Activated naive CD4-positive, alpha-beta T cell treated with anti-CD3 and anti-CD28 coated beads, Interleukin-2, amount 50 U/mL, for 72 hours (primary cell): ENCODE measurements at regions not wholly inside any gene's neighbourhood (a gene's known extent, or its start where the extent isn't known, plus 50 kb on each side); places are given as distances from the start of the nearest gene placed in this dataset.

ENCODE experiments used
- ATAC-seq, 2 donors: fragments of 150-1000 bp; cut with Tn5 transposase; 2 replicates each; pipeline ENCODE4 v1.10.0; 2021; ENCODE audit warnings: mild to moderate bottlenecking in 2 of 2, moderate library complexity in 2 of 2
- DNase-seq, 2 donors: peaks; one replicate each; pipeline ENCODE4 v3.0.0; 2021 to 2022; ENCODE audit warnings: low spot score in 2 of 2
- H3K27ac Mint-ChIP-seq, 2 donors: one replicate each; pipeline ENCODE4 v1.8.0; 2022; ENCODE audit warnings: mild to moderate bottlenecking in 2 of 2, mixed read lengths in 2 of 2
- H3K36me3 Mint-ChIP-seq, 2 donors: one replicate each; pipeline ENCODE4 v1.8.0; 2022; ENCODE audit warnings: mixed read lengths in 2 of 2
- H3K9me3 Mint-ChIP-seq, 2 donors: one replicate each; pipeline ENCODE4 v1.8.0; 2022; ENCODE audit warnings: mixed read lengths in 2 of 2

GRCh38 chr16:35295856-35296255 is 1836.4 kb downstream of the TP53TG3F start:
- ATAC-seq = no peak
- H3K27ac Mint-ChIP-seq = no peak overlapping the region
- peaks cover 0 to under 1% of the 10 kb centered on the region in 2 donors for H3K36me3 Mint-ChIP-seq
- peaks cover 5 to 24% of the 10 kb centered on the region in 2 donors for H3K9me3 Mint-ChIP-seq
- DNase-seq = no peak

DNA sequence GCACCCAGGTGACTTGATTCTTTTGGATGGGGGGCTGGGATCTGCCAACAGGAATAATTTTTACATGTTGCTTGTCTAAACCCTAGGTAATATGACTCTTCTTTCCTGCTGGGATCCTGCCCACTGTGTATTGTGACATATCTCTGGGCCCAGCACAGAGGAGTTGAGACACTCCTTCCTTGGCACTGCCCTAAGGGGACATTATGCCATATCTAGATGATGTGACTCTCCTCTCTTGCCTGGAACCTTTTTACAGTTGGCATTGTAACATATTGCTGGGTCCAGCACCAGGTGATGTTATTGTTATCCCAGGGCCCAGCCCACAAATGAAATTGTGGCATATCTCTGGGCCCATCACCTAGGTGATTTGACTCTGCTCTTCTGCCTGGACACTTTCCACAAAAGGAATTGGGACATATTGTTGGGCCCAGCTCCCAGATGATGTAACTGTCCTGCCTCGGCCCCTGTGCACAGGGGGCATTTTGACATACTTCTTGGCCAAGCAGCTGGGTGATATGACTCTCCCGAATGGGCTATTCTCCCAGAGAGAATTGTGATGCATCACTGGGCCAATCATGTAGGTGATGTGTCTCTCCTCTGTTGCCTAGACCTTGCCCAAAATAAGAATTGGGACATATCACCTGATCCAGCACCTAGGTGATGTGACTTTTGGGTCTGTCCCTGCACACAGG is 1837.7 kb downstream of the TP53TG3F start:
- ATAC-seq = no peak
- peaks cover 2 to 24% of the 10 kb centered on the region in 2 donors for H3K9me3 Mint-ChIP-seq
- no peak overlapping the region for H3K27ac Mint-ChIP-seq
- DNase-seq = no peak
- no peaks in the 10 kb centered on the region for H3K36me3 Mint-ChIP-seq

- no peak for DNase-seq
- Mint-ChIP-seq H3K9me3 (peaks cover 2 to 24% of the 10 kb centered on the region in 2 donors), H3K36me3 (no peaks in the 10 kb centered on the region), H3K27ac (no peak overlapping the region)
- ATAC-seq = no peak
Measured at GRCh38 chr16:35298460-35299243, 1839.2 kb downstream of the TP53TG3F start.

GRCh38 chr16:35302859-35303258 is 1843.4 kb downstream of the TP53TG3F start:
- peaks cover 6 to 11% of the 10 kb centered on the region in 2 donors for H3K36me3 Mint-ChIP-seq
- H3K9me3 Mint-ChIP-seq = peaks cover 18 to 35% of the 10 kb centered on the region in 2 donors
- H3K27ac Mint-ChIP-seq = no peak overlapping the region
- ATAC-seq = no peak
- DNase-seq = no peak

GRCh38 chr16:35305476-35305875 is 1846.1 kb downstream of the TP53TG3F start:
- Mint-ChIP-seq H3K36me3 (peaks cover 6 to 17% of the 10 kb centered on the region in 2 donors), H3K27ac (no peak overlapping the region), H3K9me3 (peaks cover 22 to 29% of the 10 kb centered on the region in 2 donors)
- ATAC-seq (no peak), DNase-seq (no peak)

GRCh38 chr16:35306915-35307314 is 1847.5 kb downstream of the TP53TG3F start:
- no peak for DNase-seq
- no peak for ATAC-seq
- peaks cover 22 to 25% of the 10 kb centered on the region in 2 donors for H3K9me3 Mint-ChIP-seq
- no peak overlapping the region for H3K27ac Mint-ChIP-seq
- H3K36me3 Mint-ChIP-seq = peaks cover 6 to 17% of the 10 kb centered on the region in 2 donors

- Mint-ChIP-seq H3K27ac (no peak overlapping the region), H3K9me3 (peaks cover 26 to 38% of the 10 kb centered on the region in 2 donors), H3K36me3 (peaks cover 6 to 18% of the 10 kb centered on the region in 2 donors)
- no peak for ATAC-seq
- no peak for DNase-seq
Measured at GRCh38 chr16:35308674-35309073, 1849.3 kb downstream of the TP53TG3F start.

DNA sequence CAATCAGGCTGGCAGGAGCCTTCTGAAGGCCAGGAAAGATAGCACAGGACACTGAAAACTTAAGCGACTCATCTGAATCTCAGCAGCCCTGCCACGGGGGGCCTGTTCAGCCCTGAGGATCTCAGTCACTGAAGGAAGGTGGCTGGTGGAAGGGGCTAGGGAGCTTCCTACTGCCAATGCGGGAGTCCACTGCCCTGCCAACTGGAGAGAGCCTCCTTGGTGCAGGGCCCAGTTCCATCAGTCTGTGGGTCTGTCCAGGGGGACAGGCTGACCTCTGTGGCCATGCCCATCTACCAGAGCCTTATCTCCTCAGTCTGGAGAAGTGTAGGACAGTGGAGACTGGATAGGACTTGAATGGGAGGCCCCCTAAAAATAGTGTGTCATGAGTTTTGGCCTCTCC is 1851.6 kb downstream of the TP53TG3F start:
- no peak overlapping the region for H3K27ac Mint-ChIP-seq
- ATAC-seq (no peak), DNase-seq (no peak)
- peaks cover 34 to 39% of the 10 kb centered on the region in 2 donors for H3K9me3 Mint-ChIP-seq
- H3K36me3 Mint-ChIP-seq = peaks cover 1 to 24% of the 10 kb centered on the region in 2 donors

GRCh38 chr16:35311475-35311874 is 1852.1 kb downstream of the TP53TG3F start:
- H3K9me3 Mint-ChIP-seq = peaks cover 34 to 36% of the 10 kb centered on the region in 2 donors
- ATAC-seq = no peak
- peaks cover 0 to 20% of the 10 kb centered on the region in 2 donors for H3K36me3 Mint-ChIP-seq
- DNase-seq = no peak
- H3K27ac Mint-ChIP-seq = no peak overlapping the region

DNA sequence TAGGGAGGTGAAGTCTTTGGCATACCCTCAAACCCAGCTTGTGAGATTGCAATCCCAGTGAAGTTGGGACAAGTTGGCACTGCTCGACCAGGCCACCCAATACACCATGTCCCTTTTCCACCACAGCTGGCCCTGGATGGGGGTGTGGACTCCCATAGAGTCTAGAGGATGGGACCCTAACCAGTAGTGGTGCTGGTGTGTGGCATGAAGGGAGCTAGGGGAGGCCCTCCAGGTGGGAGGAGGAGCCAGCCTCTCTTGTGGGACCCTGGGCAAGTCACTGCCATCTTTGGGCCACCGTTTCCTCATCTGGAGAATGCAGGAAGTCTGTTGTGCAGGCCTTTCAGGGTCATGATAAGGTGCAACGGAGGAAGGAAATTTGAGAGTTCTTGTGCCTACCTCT is 1854.9 kb downstream of the TP53TG3F start:
- DNase-seq (no peak), ATAC-seq (no peak)
- H3K36me3 Mint-ChIP-seq = peaks cover 0 to 12% of the 10 kb centered on the region in 2 donors
- no peak overlapping the region for H3K27ac Mint-ChIP-seq
- H3K9me3 Mint-ChIP-seq = peaks cover 37 to 39% of the 10 kb centered on the region in 2 donors

GRCh38 chr16:35319536-35320192 is 1860.3 kb downstream of the TP53TG3F start:
- ATAC-seq (no peak), DNase-seq (no peak)
- H3K27ac Mint-ChIP-seq = no peak overlapping the region
- H3K9me3 Mint-ChIP-seq = peaks cover 25 to 39% of the 10 kb centered on the region in 2 donors
- H3K36me3 Mint-ChIP-seq = peaks cover 0 to 8% of the 10 kb centered on the region in 2 donors

GRCh38 chr16:35325936-35326335 is 1866.5 kb downstream of the TP53TG3F start:
- Mint-ChIP-seq H3K9me3 (peaks cover 10 to 18% of the 10 kb centered on the region in 2 donors), H3K36me3 (peaks cover 5 to 11% of the 10 kb centered on the region in 2 donors), H3K27ac (no peak overlapping the region)
- no peak for ATAC-seq
- DNase-seq = no peak

- Mint-ChIP-seq H3K9me3 (peaks cover 20 to 23% of the 10 kb centered on the region in 2 donors), H3K27ac (no peak overlapping the region), H3K36me3 (peaks cover 0 to 6% of the 10 kb centered on the region in 2 donors)
- ATAC-seq = no peak
- no peak for DNase-seq
Measured at GRCh38 chr16:35339337-35339736, 1879.9 kb downstream of the TP53TG3F start.

GRCh38 chr16:35342012-35342411 is 1882.6 kb downstream of the TP53TG3F start:
- ATAC-seq (no peak), DNase-seq (no peak)
- peaks cover 4 to 8% of the 10 kb centered on the region in 2 donors for H3K36me3 Mint-ChIP-seq
- no peak overlapping the region for H3K27ac Mint-ChIP-seq
- H3K9me3 Mint-ChIP-seq = peaks cover 19 to 21% of the 10 kb centered on the region in 2 donors

GRCh38 chr16:35344012-35344762 is 1884.8 kb downstream of the TP53TG3F start:
- peaks cover 20 to 24% of the 10 kb centered on the region in 2 donors for H3K9me3 Mint-ChIP-seq
- no peak overlapping the region for H3K27ac Mint-ChIP-seq
- no peak for ATAC-seq
- DNase-seq = no peak
- peaks cover 9 to 11% of the 10 kb centered on the region in 2 donors for H3K36me3 Mint-ChIP-seq

- ATAC-seq (no peak), DNase-seq (no peak)
- peaks cover 0 to 7% of the 10 kb centered on the region in 2 donors for H3K36me3 Mint-ChIP-seq
- H3K9me3 Mint-ChIP-seq = peaks cover 14 to 19% of the 10 kb centered on the region in 2 donors
- H3K27ac Mint-ChIP-seq = no peak overlapping the region
Measured at GRCh38 chr16:35352431-35352830, 1893.0 kb downstream of the TP53TG3F start.
